HEK293T (cell line): ENCODE measurements at regions not wholly inside any gene's neighbourhood (a gene's known extent, or its start where the extent isn't known, plus 50 kb on each side); places are given as distances from the start of the nearest gene placed in this dataset.

Experiments used
- CTCF ChIA-PET: fragments of 350-600 bp; formaldehyde crosslinking; extraction: SDS; loops from one replicate; lab custom pipeline; 2021; ENCODE audit warnings: antibody characterized with exemption, inconsistent platforms; lab: Yijun Ruan, JAX
- POLR2A ChIA-PET: fragments of 350-600 bp; formaldehyde crosslinking; extraction: SDS; loops from one replicate; lab custom pipeline; 2020; ENCODE audit warnings: antibody characterized with exemption, inconsistent platforms; lab: Yijun Ruan, JAX
- DNase-seq: peaks from one replicate; pipeline ENCODE4 v3.0.0; 2012; ENCODE audit warnings: mixed read lengths; ENCODE audit errors: extremely low spot score
- ARNT ChIP-seq: fragments of 450-650 bp; IDR thresholded peaks from 2 replicates; pipeline ENCODE4 v1.6.1; 2017; ENCODE audit warnings: mild to moderate bottlenecking
- BHLHE40 ChIP-seq: fragments of 450-650 bp; IDR thresholded peaks from 2 replicates; pipeline ENCODE4 v1.6.1; 2016; ENCODE audit warnings: mild to moderate bottlenecking, moderate library complexity, borderline replicate concordance
- CTBP1 ChIP-seq: fragments of 450-650 bp; IDR thresholded peaks from 2 replicates; pipeline ENCODE4 v1.6.1; 2016; ENCODE audit warnings: borderline replicate concordance
- ELF4 ChIP-seq: fragments of 450-650 bp; IDR thresholded peaks from 2 replicates; pipeline ENCODE4 v1.6.1; 2017; ENCODE audit warnings: antibody characterized with exemption
- FOXA1 ChIP-seq: fragments of 450-650 bp; IDR thresholded peaks from 2 replicates; pipeline ENCODE4 v1.6.1; 2016; ENCODE audit warnings: mild to moderate bottlenecking
- FOXK2 ChIP-seq: fragments of 450-650 bp; IDR thresholded peaks from 2 replicates; pipeline ENCODE4 v1.6.1; 2016; ENCODE audit warnings: mild to moderate bottlenecking
- FOXM1 ChIP-seq: fragments of 450-650 bp; IDR thresholded peaks from 2 replicates; pipeline ENCODE4 v1.6.1; 2017; ENCODE audit warnings: mild to moderate bottlenecking, borderline replicate concordance
- HDGF ChIP-seq: fragments of 450-650 bp; IDR thresholded peaks from 2 replicates; pipeline ENCODE4 v1.6.1; 2017; ENCODE audit warnings: antibody characterized with exemption, borderline replicate concordance
- L3MBTL2 ChIP-seq: fragments of 450-650 bp; conservative IDR thresholded peaks from 2 replicates; pipeline ENCODE4 v1.6.1; 2016; ENCODE audit warnings: mild to moderate bottlenecking
- LEF1 ChIP-seq: fragments of 450-650 bp; IDR thresholded peaks from 2 replicates; pipeline ENCODE4 v1.6.1; 2017; ENCODE audit warnings: mild to moderate bottlenecking, borderline replicate concordance
- NFRKB ChIP-seq: fragments of 450-650 bp; IDR thresholded peaks from 2 replicates; pipeline ENCODE4 v1.6.1; 2016; ENCODE audit warnings: mild to moderate bottlenecking, moderate library complexity
- SP1 ChIP-seq: fragments of 450-650 bp; IDR thresholded peaks from 2 replicates; pipeline ENCODE4 v1.6.1; 2017
- SUZ12 ChIP-seq: fragments of 450-650 bp; IDR thresholded peaks from 2 replicates; pipeline ENCODE4 v1.6.1; 2016; ENCODE audit warnings: mild to moderate bottlenecking
- TARDBP ChIP-seq: fragments of 450-650 bp; IDR thresholded peaks from 2 replicates; pipeline ENCODE4 v1.6.1; 2016
- ZNF384 ChIP-seq: fragments of 450-650 bp; IDR thresholded peaks from 2 replicates; pipeline ENCODE4 v1.6.1; 2016
- TF ChIP-seq, protein P1 (sequence below): fragments of 450-650 bp; IDR thresholded peaks from 2 replicates; pipeline ENCODE4 v1.6.1; 2016

DNA sequence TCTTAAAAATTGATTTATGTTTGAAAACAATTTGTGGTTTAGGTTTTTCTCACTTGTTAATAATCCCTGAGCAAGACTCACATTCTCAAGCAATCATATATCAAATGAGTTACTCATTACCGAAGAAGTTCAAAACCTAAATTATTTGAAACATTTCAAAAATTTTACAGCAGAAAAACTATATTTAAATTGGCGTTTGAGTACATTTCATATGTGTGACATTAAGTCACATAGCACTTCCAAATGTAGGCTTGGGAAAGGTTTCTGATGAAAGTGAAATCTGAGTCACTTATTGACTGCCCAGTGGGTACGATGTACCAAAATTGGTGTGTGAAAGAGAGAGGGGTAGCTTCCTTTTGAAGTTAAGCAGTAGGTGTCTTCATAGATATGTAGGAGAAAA, 411.4 kb upstream of the SGCD start:
- DNase-seq, result no peak
- ChIA-PET CTCF (no interaction called here), POLR2A (no interaction called here)
- TF ChIP-seq BHLHE40 (no peak), FOXA1 (no peak), FOXM1 (no peak), TARDBP (no peak), L3MBTL2 (no peak), FOXK2 (no peak), ZNF384 (no peak), SP1 (no peak), CTBP1 (no peak), NFRKB (no peak), ELF4 (no peak)
- TF ChIP-seq, protein P1, sequence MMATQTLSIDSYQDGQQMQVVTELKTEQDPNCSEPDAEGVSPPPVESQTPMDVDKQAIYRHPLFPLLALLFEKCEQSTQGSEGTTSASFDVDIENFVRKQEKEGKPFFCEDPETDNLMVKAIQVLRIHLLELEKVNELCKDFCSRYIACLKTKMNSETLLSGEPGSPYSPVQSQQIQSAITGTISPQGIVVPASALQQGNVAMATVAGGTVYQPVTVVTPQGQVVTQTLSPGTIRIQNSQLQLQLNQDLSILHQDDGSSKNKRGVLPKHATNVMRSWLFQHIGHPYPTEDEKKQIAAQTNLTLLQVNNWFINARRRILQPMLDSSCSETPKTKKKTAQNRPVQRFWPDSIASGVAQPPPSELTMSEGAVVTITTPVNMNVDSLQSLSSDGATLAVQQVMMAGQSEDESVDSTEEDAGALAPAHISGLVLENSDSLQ, result no peak

DNA sequence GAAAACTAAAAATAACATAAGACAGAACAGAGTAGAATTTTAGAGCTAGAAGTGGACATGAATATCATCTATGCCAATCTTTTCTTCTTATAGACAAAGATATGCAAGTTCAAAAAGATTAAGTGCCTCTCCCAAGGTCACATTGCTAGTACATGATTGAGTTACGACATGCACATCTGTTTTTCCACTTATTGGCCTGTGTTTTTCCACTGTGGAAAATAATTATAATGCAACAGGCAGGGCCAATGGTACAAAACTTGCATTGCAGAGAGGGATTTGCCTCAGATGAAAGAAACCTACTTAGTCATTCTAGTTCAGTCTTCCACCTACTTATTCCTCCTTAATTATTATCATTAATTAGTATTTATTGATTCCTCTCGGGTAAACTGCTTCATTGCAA, 407.8 kb upstream of the SGCD start:
- CTCF ChIA-PET, result no interaction called here
- TF ChIP-seq, protein P1, result no peak
- no peak for TF ChIP-seq FOXM1
- no peak for TF ChIP-seq FOXK2
- DNase-seq, result no peak
- POLR2A ChIA-PET, result no interaction called here

DNA sequence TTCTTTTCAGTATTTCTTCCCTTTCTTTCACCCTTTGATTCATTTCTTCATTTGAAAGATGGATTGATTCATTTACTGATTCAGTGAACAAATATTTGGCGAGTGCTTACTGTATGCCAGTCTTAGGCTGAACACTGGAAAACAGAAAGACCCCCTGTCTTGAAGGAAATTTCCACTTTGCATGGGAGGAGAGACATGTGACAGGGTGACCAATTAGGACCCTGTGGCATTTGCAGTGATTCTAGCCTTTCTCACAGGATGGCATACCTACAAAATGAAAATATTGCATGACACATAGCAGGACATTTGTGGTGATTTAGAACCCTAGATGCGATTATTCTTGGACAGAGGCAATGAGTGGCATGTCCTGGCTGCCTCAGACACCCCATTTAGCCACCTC, 407.2 kb upstream of the SGCD start:
- ChIA-PET POLR2A (no interaction called here), CTCF (no interaction called here)
- no peak for DNase-seq
- TF ChIP-seq NFRKB (no peak), ARNT (no peak), L3MBTL2 (no peak), SUZ12 (no peak), FOXA1 (no peak), FOXM1 (no peak), ZNF384 (no peak), ELF4 (no peak), TARDBP (no peak), FOXK2 (no peak), CTBP1 (no peak), HDGF (no peak), BHLHE40 (no peak), LEF1 (no peak), SP1 (no peak)
- TF ChIP-seq, protein P1, result no peak

DNA sequence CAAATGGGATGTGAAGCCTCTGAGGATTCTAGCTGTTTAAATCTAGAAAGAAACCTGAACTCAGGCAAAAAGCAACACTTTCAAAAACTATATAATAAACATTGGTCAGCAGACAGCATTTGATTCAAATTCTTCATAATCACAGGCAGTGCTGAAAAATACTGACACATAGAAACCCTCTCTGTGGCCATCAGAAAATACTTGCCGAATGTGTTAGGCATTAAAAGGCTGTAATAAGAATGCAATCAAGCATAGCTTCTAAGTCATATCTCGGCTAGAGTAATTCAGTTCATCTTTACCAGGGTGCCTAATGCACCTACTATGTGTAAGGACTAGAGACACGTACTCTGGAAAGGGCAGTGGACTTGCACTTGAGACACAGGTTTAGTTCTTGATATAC, 405.3 kb upstream of the SGCD start:
- no peak for DNase-seq
- TF ChIP-seq CTBP1 (no peak), ELF4 (no peak), TARDBP (no peak), L3MBTL2 (no peak), HDGF (no peak), ZNF384 (no peak), NFRKB (no peak), LEF1 (no peak), FOXK2 (no peak), SUZ12 (no peak), BHLHE40 (no peak), SP1 (no peak)
- TF ChIP-seq, protein P1, result no peak
- POLR2A ChIA-PET, result no interaction called here
- CTCF ChIA-PET, result interaction anchor here (0.6 kb wide), 1 partner anchor 12 kb away, joined by 3 read pairs; no protein-coding TSS in a partner anchor

DNA sequence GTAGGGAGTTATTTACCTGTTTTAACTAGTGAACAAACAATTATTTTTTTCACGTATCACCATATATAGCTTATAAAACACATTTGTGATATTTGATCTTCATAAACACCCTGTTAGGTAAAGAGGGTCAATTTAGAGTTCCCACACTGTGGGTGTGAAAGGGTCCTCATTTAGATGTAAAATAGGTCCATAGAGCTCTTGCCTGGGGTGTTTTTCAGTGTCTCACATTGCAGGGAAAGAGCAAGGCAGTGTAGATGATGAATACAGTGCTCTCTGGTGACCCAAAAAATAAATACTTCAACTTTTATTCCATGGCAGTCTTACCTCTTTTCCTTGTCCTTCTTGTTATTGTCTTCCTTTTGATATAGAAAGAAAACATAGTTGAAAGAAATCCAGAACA, 403.2 kb upstream of the SGCD start:
- DNase-seq, result no peak
- CTCF ChIA-PET, result no interaction called here
- TF ChIP-seq BHLHE40 (no peak), SP1 (no peak), FOXM1 (no peak), ARNT (no peak), FOXA1 (no peak), CTBP1 (no peak), FOXK2 (no peak), L3MBTL2 (no peak), LEF1 (no peak), HDGF (no peak), SUZ12 (no peak), ELF4 (no peak), TARDBP (no peak)
- TF ChIP-seq, protein P1, result no peak
- POLR2A ChIA-PET, result no interaction called here
